Activated T-cell treated with anti-CD3 and anti-CD28 coated beads, Interleukin-2, amount 50 U/mL, for 72 hours (primary cell): ENCODE measurements at regions not wholly inside any gene's neighbourhood (a gene's known extent, or its start where the extent isn't known, plus 50 kb on each side); places are given as distances from the start of the nearest gene placed in this dataset.
A peak's percentile ranks its signal among the peaks of the same experiment; 100 is the strongest.
"Not testable (repeated sequence)": the region's sequence is repeated elsewhere in the genome, so short reads cannot be mapped to it uniquely, and the experiment has no call there.

Experiments
- ATAC-seq, 2 donors: fragments of 150-1000 bp; cut with Tn5 transposase; replicated peaks in 1 of 2; 2 replicates each; pipeline ENCODE4 v1.10.0; 2021; ENCODE audit warnings: moderate library complexity in 2 of 2, mild to moderate bottlenecking in 1 of 2
- DNase-seq, 2 donors: peaks; one replicate each; pipeline ENCODE4 v3.0.0; 2021 to 2022; ENCODE audit warnings: mixed read lengths in 1 of 2
- H3K27ac Mint-ChIP-seq: one replicate; pipeline ENCODE4 v1.8.0; 2022; ENCODE audit warnings: mild to moderate bottlenecking, moderate library complexity, mixed read lengths
- H3K27me3 Mint-ChIP-seq: one replicate; pipeline ENCODE4 v1.8.0; 2022; ENCODE audit warnings: low read depth, mixed read lengths
- H3K36me3 Mint-ChIP-seq, 2 donors: one replicate each; pipeline ENCODE4 v1.8.0; 2022; ENCODE audit warnings: mixed read lengths in 2 of 2, mild to moderate bottlenecking in 1 of 2; ENCODE audit not compliant: insufficient read depth in 2 of 2
- H3K4me1 Mint-ChIP-seq: one replicate; pipeline ENCODE4 v1.8.0; 2022; ENCODE audit warnings: low read depth, mixed read lengths
- H3K4me3 Mint-ChIP-seq, 2 donors: one replicate each; pipeline ENCODE4 v1.8.0; 2022; ENCODE audit warnings: mild to moderate bottlenecking in 2 of 2, mixed read lengths in 2 of 2, moderate library complexity in 2 of 2
- H3K9me3 Mint-ChIP-seq, 2 donors: one replicate each; pipeline ENCODE4 v1.8.0; 2022; ENCODE audit warnings: mixed read lengths in 2 of 2

DNA sequence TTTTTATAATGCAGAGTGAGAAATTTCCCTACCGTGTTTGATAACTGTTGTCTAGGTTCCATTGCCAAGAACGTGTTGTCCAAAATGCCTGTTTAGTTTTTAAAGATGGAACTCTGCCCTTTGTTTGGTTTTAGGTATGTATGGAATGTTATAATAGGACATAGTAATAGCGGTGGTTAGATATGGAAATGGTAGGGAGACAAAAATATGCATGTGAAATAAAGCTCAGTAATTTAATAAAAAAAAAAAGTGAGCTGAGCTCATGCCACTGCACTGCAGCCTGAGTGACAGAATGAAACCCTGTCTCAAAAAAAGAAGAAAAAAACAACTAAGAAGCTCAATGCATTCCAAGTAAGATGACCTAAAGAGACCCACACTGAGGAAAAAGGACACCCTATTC lies 72.9 kb downstream of the ZNF783 start:
- no peaks in the 10 kb centered on the region for H3K4me1 Mint-ChIP-seq

DNA sequence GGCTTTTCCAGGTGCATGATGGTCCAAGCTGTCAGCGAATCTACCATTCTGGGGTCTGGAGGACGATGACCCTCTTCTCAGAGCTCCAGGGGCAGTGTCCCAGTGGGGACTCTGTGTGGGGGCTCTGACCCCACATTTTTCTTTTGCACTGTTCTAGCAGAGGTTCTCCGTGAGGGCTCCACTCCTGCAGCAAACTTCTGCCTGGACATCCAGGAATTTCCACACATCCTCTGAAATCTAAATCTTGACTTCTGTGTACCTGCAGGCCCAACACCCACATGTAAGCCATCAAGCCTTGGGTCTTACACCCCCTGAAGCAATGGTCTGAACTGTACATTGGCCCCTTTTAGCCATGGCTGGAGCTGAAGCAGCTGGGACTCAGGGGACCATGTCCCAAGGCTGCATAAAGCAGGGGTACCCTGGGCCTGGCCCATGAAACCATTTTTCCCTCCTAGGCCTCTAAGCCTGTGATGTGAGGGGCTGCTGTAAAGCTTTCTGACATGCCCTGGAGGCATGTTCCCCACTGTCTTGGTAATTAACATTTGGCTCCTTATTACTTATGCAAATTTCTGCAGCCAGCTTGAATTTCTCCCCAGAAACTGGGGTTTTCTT lies 86.9 kb downstream of the ZNF783 start:
- H3K27me3 Mint-ChIP-seq = peaks cover 13% of the 10 kb centered on the region
- no peaks in the 10 kb centered on the region for H3K4me1 Mint-ChIP-seq
- H3K4me3 Mint-ChIP-seq = no peak overlapping the region
- peaks cover 7 to 16% of the 10 kb centered on the region in 2 donors for H3K9me3 Mint-ChIP-seq
- no peak for ATAC-seq
- DNase-seq = no peak
- H3K36me3 Mint-ChIP-seq = peaks cover 6 to 10% of the 10 kb centered on the region in 2 donors
- no peak overlapping the region for H3K27ac Mint-ChIP-seq

More for the DNA sequence above, 72.9 kb downstream of the ZNF783 start:
- ATAC-seq (no peak), DNase-seq (no peak)
- peaks cover 0 to 3% of the 10 kb centered on the region in 2 donors for H3K36me3 Mint-ChIP-seq
- H3K9me3 Mint-ChIP-seq = peaks cover 2 to 4% of the 10 kb centered on the region in 2 donors
- H3K27me3 Mint-ChIP-seq = peaks cover 17% of the 10 kb centered on the region
- no peak overlapping the region for H3K4me3 Mint-ChIP-seq
- no peak overlapping the region for H3K27ac Mint-ChIP-seq

GRCh38 chr7:149353739-149354504 lies 91.9 kb downstream of the ZNF783 start:
- no peak for DNase-seq
- Mint-ChIP-seq H3K4me1 (no peaks in the 10 kb centered on the region), H3K36me3 (peaks cover 2 to 3% of the 10 kb centered on the region in 2 donors), H3K27me3 (no peaks in the 10 kb centered on the region), H3K27ac (no peak overlapping the region), H3K9me3 (peaks cover 4% of the 10 kb centered on the region in 2 donors), H3K4me3 (no peak overlapping the region)
- ATAC-seq = no peak

DNA sequence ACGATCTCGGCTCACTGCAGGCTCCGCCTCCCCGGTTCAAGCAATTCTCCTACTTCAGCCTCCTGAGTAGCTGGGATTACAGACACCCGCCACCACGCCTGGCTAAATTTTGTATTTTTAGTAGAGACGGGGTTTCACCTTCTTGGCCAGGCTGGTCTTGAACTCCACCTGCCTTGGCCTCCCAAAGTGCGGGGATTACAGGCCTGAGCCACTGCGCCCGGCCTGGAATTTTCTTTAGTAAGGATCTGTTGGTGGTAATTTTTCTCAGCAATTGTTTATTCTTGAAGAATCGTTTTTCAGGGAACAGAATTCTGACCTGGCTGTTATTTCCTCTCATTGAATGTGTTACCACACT lies 93.0 kb downstream of the ZNF783 start:
- H3K27me3 Mint-ChIP-seq, H3K27ac Mint-ChIP-seq, H3K4me1 Mint-ChIP-seq, DNase-seq, H3K4me3 Mint-ChIP-seq, H3K9me3 Mint-ChIP-seq, H3K36me3 Mint-ChIP-seq, ATAC-seq: not testable (repeated sequence)

DNA sequence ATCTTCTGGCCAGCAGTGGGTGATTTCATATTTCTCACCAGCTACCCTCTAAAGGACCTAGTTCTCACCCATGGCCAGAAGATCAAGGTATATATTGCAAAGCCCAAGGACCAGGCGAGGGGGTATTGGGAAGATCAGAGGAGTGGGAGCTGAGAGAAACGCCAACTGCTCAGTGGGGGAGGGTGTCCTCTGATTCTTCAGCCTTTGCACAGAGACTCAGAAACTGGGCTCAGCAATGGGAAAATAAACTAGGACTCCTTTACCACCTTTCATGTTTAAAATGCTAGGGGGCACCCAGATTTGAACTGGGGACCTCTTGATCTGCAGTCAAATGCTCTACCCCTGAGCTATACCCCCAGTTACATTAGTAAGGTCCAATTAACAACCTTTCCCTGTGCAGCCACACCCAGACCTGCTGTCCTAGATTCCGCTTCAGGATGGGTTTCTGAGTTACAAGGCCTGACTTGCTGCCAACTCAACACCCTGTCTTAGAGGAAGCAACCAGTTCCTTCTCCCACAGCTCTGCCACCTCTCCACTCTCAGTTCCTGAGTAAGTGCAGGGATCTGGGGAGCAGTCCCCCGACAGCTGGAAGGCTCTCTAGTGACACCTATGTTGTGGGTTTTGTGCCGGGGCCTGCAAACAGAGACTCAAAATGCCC lies 93.5 kb downstream of the ZNF783 start:
- Mint-ChIP-seq H3K27ac (peak overlapping the region; percentile 38), H3K27me3 (no peaks in the 10 kb centered on the region), H3K9me3 (peaks cover 5 to 6% of the 10 kb centered on the region in 2 donors), H3K4me1 (no peaks in the 10 kb centered on the region), H3K36me3 (no peaks in the 10 kb centered on the region), H3K4me3 (no peak overlapping the region)
- ATAC-seq = peak; percentile 33 to 40
- DNase-seq = peak in 1 of 2 donors; percentile 2

DNA sequence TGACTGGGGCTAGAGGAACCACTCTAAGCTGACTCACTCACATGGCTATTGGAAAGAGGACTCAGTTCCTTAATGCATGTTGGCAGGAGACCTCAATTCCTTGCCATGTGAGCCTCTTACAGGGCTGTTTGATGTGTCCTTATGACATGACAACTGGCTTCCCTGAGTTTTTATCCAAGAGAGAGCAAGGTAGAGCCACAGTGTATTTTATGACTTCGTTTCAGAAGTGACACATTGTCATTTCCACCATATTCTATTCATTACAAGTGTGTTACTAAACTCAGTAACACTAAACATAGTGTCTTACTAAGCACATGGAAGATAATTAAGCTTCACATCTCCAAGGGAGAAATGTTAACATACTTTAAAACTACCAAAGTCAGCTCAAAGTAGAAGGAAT lies 98.2 kb downstream of the ZNF777 start:
- H3K4me1 Mint-ChIP-seq = peaks cover 5% of the 10 kb centered on the region
- H3K4me3 Mint-ChIP-seq = no peak overlapping the region
- H3K36me3 Mint-ChIP-seq = peaks cover 0 to 4% of the 10 kb centered on the region in 2 donors
- ATAC-seq (peak; percentile 64 to 69), DNase-seq (no peak)
- peaks cover 16% of the 10 kb centered on the region for H3K27me3 Mint-ChIP-seq
- peaks cover 13 to 16% of the 10 kb centered on the region in 2 donors for H3K9me3 Mint-ChIP-seq
- no peak overlapping the region for H3K27ac Mint-ChIP-seq

DNA sequence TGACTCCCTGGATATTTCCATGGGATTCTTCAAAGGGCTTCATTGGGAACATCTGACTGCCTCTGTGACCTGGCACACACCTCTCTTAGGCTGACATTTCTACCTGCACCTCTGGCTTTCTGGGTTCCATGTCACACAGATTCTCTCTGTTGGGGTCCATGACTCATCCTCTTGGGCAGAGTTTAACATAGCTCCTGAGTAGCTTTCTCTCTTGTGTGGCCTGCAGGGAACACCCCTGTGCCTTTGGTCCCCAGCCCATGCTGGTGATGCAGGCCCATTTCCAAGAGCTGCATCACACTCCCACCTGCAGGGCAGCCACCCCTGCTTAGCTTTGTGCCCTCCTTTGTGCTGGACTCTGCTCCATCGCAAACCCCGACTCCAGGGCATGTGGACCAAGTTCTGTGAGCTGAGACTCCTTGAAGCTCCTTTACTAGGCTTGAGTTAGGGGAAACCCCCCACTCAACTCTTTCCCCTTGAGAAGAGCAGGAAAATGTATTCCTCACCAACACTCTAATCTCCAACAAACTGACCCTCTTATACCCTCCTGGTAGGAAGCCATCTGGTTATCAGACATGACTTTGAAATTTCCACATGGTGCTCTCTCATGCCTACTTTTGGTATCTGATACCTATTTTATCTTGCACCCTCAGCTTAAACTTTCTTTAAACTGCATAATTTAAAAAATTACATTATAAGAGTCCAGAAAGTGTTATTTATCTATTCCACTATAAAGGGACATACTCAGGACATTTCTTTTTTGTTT lies 93.3 kb downstream of the ZNF777 start:
- peaks cover 6% of the 10 kb centered on the region for H3K4me1 Mint-ChIP-seq
- H3K27ac Mint-ChIP-seq = no peak overlapping the region
- H3K4me3 Mint-ChIP-seq = no peak overlapping the region
- peaks cover 12 to 15% of the 10 kb centered on the region in 2 donors for H3K9me3 Mint-ChIP-seq
- peaks cover 5 to 7% of the 10 kb centered on the region in 2 donors for H3K36me3 Mint-ChIP-seq
- ATAC-seq (peak; percentile 33 to 37), DNase-seq (no peak)
- H3K27me3 Mint-ChIP-seq = peaks cover 13% of the 10 kb centered on the region

DNA sequence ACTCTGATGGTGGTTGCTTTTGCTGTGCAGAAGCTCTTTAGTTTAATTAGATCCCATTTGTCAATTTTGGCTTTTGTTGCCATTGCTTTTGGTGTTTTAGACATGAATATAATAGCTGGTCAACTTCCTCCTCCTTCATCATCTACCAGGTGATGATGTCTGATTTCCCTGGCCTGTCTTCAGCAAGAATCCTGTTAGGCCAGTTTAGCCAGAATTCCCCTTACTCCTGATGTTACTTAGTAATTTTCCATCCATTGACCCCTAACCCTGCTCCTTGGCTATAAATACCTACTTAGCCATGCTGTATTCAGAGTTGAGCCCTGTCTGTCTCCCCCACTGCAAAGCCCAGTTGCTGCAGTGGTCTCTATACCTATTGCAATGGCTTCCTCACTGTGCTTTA lies 91.4 kb downstream of the ZNF777 start:
- H3K36me3 Mint-ChIP-seq = peaks cover 10 to 12% of the 10 kb centered on the region in 2 donors
- no peak for DNase-seq
- no peak overlapping the region for H3K4me3 Mint-ChIP-seq
- no peak for ATAC-seq
- H3K27ac Mint-ChIP-seq = no peak overlapping the region
- H3K27me3 Mint-ChIP-seq = peaks cover 13% of the 10 kb centered on the region
- peaks cover 13 to 19% of the 10 kb centered on the region in 2 donors for H3K9me3 Mint-ChIP-seq
- H3K4me1 Mint-ChIP-seq = peaks cover 6% of the 10 kb centered on the region

DNA sequence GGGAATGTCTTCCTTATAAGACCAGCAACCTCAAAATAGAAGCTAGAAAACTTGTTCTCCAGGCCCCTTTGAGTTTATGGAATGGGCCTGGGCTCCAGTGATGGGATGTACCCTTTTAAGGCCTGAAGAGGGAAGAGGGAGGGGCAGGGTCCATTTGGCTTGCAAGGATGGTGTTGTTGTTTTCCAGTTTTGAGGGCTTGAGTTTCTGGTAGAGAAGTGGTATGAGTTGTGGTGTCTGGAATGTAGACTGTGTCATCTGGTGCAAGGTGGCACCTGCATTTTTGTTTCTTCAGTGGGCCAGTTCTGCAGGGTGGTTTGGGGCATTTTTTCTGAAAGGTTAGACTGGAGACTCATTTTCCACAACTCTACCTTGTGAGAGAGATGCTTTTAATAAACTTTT lies 90.1 kb downstream of the ZNF777 start:
- Mint-ChIP-seq H3K4me3 (no peak overlapping the region), H3K27me3 (peaks cover 10% of the 10 kb centered on the region), H3K27ac (no peak overlapping the region), H3K9me3 (peaks cover 13 to 16% of the 10 kb centered on the region in 2 donors), H3K36me3 (peaks cover 10 to 12% of the 10 kb centered on the region in 2 donors), H3K4me1 (peaks cover 6% of the 10 kb centered on the region)
- ATAC-seq = no peak
- DNase-seq = no peak

DNA sequence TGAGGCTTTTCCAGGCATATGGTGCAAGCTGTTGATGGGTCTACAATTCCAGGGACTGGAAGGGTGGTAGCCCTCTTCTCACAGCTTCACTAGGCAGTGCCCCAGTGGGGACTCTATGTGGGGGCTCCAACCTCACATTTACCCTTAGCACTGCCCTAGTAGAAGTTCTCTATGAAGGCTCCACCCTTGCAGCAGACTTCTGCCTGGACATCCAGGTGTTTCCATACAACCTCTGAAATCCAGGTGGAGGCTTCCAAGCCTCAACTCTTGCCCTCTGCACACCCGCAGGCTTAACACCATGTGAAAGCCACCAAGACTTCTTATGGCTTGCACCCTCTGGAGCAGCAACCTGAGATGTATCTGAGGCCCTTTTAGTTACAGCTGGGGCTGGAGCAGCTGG lies 87.8 kb downstream of the ZNF777 start:
- Mint-ChIP-seq H3K27ac (no peak overlapping the region), H3K36me3 (peaks cover 10 to 12% of the 10 kb centered on the region in 2 donors), H3K4me1 (no peaks in the 10 kb centered on the region), H3K9me3 (peaks cover 14% of the 10 kb centered on the region in 2 donors), H3K4me3 (no peak overlapping the region), H3K27me3 (peaks cover 7% of the 10 kb centered on the region)
- DNase-seq (no peak), ATAC-seq (no peak)

- Mint-ChIP-seq H3K9me3 (peaks cover 18% of the 10 kb centered on the region in 2 donors), H3K4me1 (no peaks in the 10 kb centered on the region), H3K36me3 (peaks cover 13 to 21% of the 10 kb centered on the region in 2 donors), H3K27ac (no peak overlapping the region), H3K4me3 (no peak overlapping the region), H3K27me3 (peaks cover 7% of the 10 kb centered on the region)
- DNase-seq = no peak
- no peak for ATAC-seq
Observed at GRCh38 chr7:149375234-149376008, 85.4 kb downstream of the ZNF777 start.

DNA sequence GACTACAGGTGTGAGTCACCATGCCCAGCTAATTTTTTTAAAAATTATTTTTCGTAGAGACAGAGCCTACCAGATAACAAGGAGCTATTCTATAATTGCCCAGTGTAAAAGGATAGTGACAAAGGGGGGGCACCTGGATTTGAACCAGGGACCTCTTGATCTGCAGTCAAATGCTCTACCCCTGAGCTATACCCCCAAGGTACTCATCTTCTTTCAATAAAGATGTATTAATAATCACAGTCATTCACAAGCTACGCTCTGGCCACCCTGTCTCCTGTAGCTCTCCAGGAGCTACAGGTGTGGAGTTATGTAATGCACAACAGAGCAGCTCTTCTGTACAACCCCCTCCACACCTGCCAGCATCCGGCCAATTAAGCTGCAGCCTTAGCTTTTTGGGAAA lies 83.5 kb downstream of the ZNF777 start:
- Mint-ChIP-seq H3K27me3 (peaks cover 9% of the 10 kb centered on the region), H3K4me1 (no peaks in the 10 kb centered on the region), H3K4me3 (no peak overlapping the region), H3K27ac (no peak overlapping the region), H3K9me3 (peaks cover 15 to 17% of the 10 kb centered on the region in 2 donors), H3K36me3 (peaks cover 12 to 19% of the 10 kb centered on the region in 2 donors)
- no peak for ATAC-seq
- DNase-seq = no peak
